ENCODE measurements at regions not wholly inside any gene's neighbourhood (a gene's known extent, or its start where the extent isn't known, plus 50 kb on each side); places are given as distances from the start of the nearest gene placed in this dataset.

DNA sequence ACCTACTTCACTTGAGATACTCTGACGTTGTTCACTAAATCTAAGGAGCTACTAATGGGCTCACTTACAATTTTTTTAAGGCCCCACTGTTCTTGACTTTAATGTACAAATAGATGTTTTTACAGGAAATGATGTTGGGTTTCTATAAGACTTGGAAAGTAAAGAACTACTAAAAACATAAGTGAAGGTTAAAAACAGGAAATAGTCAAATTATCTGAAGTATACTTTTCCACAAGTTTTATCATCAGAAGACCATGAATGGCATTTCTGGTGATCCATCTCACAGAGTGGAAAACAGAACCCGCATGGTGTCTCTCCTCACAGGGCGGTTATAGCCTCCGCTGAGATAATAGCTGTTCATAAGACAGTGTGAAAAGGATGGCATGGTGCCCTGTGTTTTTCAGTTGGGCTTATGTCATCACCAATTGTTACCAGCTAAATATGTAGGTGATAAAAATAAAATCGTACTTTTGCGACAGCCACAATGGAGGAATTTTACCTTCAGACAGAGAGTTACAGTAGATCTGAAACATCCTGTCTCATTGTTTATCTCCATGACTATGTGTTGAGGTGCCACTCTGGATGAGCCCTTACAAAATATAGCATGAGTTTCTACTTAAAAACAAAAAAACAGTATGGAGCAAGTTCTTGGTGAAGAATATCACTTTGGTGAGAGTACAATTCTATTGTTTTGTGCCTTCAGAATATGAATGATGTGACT, 462.4 kb downstream of the RAP2B start:
- Histone ChIP-seq H3K4me1 (ENCODE audit: control insufficient read depth, insufficient read depth, low read length) (no peaks in the 10 kb centered on the region), H3K9me3 (ENCODE audit: control insufficient read depth, insufficient read depth, low read depth, low read length) (no peaks in the 10 kb centered on the region), H3K36me3 (ENCODE audit: control insufficient read depth in 2 of 2, insufficient read depth in 1 of 2, low read length in 2 of 2) (no peaks in the 10 kb centered on the region), H3K27ac (ENCODE audit: extremely low read depth, low read depth, low read length) (no peak overlapping the region), H3K4me3 (ENCODE audit: low read depth, low read length) (no peak overlapping the region)
- CTCF ChIA-PET: no interaction called here
- POLR2A ChIA-PET: no interaction called here
- TF ChIP-seq ZNF2 (tag by site-specific recombination; IDR thresholded peaks at IDR 0.05) (no peak), ZFP3 (tag by site-specific recombination; IDR thresholded peaks at IDR 0.05; ENCODE audit: low read depth) (no peak), ZNF677 (tag by site-specific recombination; IDR thresholded peaks at IDR 0.05) (no peak), ZNF514 (tag by site-specific recombination; IDR thresholded peaks at IDR 0.05) (no peak), ZNF585B (tag by site-specific recombination; IDR thresholded peaks at IDR 0.05) (no peak), ZNF324 (tag by site-specific recombination; IDR thresholded peaks at IDR 0.05) (no peak), ZNF548 (tag by site-specific recombination; IDR thresholded peaks at IDR 0.05) (no peak), ZNF239 (tag by site-specific recombination; IDR thresholded peaks at IDR 0.05) (no peak), ZNF600 (tag by site-specific recombination; IDR thresholded peaks at IDR 0.05) (no peak), ZBTB17 (tag by site-specific recombination; IDR thresholded peaks at IDR 0.05) (no peak), ZNF10 (tag by site-specific recombination; IDR thresholded peaks at IDR 0.05) (no peak), MYNN (tag by site-specific recombination; IDR thresholded peaks at IDR 0.05; ENCODE audit: borderline replicate concordance) (no peak), TCF7L2 (IDR thresholded peaks at IDR 0.05; ENCODE audit: borderline replicate concordance, low read depth, low read length) (no peak), ZNF843 (tag by site-specific recombination; IDR thresholded peaks at IDR 0.05) (no peak)
- TF ChIP-seq, protein P1, sequence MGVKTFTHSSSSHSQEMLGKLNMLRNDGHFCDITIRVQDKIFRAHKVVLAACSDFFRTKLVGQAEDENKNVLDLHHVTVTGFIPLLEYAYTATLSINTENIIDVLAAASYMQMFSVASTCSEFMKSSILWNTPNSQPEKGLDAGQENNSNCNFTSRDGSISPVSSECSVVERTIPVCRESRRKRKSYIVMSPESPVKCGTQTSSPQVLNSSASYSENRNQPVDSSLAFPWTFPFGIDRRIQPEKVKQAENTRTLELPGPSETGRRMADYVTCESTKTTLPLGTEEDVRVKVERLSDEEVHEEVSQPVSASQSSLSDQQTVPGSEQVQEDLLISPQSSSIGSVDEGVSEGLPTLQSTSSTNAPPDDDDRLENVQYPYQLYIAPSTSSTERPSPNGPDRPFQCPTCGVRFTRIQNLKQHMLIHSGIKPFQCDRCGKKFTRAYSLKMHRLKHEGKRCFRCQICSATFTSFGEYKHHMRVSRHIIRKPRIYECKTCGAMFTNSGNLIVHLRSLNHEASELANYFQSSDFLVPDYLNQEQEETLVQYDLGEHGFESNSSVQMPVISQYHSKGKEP (tag by site-specific recombination; IDR thresholded peaks at IDR 0.05): no peak
- TF ChIP-seq, protein P2, sequence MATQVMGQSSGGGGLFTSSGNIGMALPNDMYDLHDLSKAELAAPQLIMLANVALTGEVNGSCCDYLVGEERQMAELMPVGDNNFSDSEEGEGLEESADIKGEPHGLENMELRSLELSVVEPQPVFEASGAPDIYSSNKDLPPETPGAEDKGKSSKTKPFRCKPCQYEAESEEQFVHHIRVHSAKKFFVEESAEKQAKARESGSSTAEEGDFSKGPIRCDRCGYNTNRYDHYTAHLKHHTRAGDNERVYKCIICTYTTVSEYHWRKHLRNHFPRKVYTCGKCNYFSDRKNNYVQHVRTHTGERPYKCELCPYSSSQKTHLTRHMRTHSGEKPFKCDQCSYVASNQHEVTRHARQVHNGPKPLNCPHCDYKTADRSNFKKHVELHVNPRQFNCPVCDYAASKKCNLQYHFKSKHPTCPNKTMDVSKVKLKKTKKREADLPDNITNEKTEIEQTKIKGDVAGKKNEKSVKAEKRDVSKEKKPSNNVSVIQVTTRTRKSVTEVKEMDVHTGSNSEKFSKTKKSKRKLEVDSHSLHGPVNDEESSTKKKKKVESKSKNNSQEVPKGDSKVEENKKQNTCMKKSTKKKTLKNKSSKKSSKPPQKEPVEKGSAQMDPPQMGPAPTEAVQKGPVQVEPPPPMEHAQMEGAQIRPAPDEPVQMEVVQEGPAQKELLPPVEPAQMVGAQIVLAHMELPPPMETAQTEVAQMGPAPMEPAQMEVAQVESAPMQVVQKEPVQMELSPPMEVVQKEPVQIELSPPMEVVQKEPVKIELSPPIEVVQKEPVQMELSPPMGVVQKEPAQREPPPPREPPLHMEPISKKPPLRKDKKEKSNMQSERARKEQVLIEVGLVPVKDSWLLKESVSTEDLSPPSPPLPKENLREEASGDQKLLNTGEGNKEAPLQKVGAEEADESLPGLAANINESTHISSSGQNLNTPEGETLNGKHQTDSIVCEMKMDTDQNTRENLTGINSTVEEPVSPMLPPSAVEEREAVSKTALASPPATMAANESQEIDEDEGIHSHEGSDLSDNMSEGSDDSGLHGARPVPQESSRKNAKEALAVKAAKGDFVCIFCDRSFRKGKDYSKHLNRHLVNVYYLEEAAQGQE (tag by site-specific recombination; IDR thresholded peaks at IDR 0.05): no peak
- TF ChIP-seq, protein P3, sequence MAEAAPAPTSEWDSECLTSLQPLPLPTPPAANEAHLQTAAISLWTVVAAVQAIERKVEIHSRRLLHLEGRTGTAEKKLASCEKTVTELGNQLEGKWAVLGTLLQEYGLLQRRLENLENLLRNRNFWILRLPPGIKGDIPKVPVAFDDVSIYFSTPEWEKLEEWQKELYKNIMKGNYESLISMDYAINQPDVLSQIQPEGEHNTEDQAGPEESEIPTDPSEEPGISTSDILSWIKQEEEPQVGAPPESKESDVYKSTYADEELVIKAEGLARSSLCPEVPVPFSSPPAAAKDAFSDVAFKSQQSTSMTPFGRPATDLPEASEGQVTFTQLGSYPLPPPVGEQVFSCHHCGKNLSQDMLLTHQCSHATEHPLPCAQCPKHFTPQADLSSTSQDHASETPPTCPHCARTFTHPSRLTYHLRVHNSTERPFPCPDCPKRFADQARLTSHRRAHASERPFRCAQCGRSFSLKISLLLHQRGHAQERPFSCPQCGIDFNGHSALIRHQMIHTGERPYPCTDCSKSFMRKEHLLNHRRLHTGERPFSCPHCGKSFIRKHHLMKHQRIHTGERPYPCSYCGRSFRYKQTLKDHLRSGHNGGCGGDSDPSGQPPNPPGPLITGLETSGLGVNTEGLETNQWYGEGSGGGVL (tag by site-specific recombination; IDR thresholded peaks at IDR 0.05): no peak

- H3K36me3 ChIP-seq (ENCODE audit: control insufficient read depth in 2 of 2, insufficient read depth in 1 of 2, low read length in 2 of 2): no peaks in the 10 kb centered on the region
- H3K27ac ChIP-seq (ENCODE audit: extremely low read depth, low read depth, low read length): no peak overlapping the region
- H3K9me3 ChIP-seq (ENCODE audit: control insufficient read depth, insufficient read depth, low read depth, low read length): no peaks in the 10 kb centered on the region
- ChIA-PET POLR2A (no interaction called here), CTCF (interaction anchor here (0.6 kb wide), 1 partner anchor 14 kb away, joined by 4 read pairs; no protein-coding TSS in a partner anchor)
- H3K4me1 ChIP-seq (ENCODE audit: control insufficient read depth, insufficient read depth, low read length): no peaks in the 10 kb centered on the region
- H3K4me3 ChIP-seq (ENCODE audit: low read depth, low read length): no peak overlapping the region
- TF ChIP-seq GLI2 (tag by site-specific recombination; IDR thresholded peaks at IDR 0.05; ENCODE audit: borderline replicate concordance, low read depth): no peak
- TF ChIP-seq ZNF530 (tag by site-specific recombination; IDR thresholded peaks at IDR 0.05; ENCODE audit: low read depth): no peak
- no peak for TF ChIP-seq ZNF280C (tag by site-specific recombination; IDR thresholded peaks at IDR 0.05)
- TF ChIP-seq, protein P4, sequence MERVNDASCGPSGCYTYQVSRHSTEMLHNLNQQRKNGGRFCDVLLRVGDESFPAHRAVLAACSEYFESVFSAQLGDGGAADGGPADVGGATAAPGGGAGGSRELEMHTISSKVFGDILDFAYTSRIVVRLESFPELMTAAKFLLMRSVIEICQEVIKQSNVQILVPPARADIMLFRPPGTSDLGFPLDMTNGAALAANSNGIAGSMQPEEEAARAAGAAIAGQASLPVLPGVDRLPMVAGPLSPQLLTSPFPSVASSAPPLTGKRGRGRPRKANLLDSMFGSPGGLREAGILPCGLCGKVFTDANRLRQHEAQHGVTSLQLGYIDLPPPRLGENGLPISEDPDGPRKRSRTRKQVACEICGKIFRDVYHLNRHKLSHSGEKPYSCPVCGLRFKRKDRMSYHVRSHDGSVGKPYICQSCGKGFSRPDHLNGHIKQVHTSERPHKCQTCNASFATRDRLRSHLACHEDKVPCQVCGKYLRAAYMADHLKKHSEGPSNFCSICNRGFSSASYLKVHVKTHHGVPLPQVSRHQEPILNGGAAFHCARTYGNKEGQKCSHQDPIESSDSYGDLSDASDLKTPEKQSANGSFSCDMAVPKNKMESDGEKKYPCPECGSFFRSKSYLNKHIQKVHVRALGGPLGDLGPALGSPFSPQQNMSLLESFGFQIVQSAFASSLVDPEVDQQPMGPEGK (tag by site-specific recombination; IDR thresholded peaks at IDR 0.05): no peak
- TF ChIP-seq GLIS2 (tag by site-specific recombination; IDR thresholded peaks at IDR 0.05): no peak
Measured at GRCh38 chr3:153625506-153625905, 463.5 kb downstream of the RAP2B start.

Data from HEK293 (cell line).